Left hindlimb (tissue), 1 donor: ENCODE measurements at regions not wholly inside any gene's neighbourhood (a gene's known extent, or its start where the extent isn't known, plus 50 kb on each side); places are given as distances from the start of the nearest gene placed in this dataset.
"Not testable (repeated sequence)": the region's sequence is repeated elsewhere in the genome, so short reads cannot be mapped to it uniquely, and the experiment has no call there.

Source experiments
- DNase-seq: peaks from one replicate; pipeline ENCODE4 v3.0.0-alpha.2; 2018

DNA sequence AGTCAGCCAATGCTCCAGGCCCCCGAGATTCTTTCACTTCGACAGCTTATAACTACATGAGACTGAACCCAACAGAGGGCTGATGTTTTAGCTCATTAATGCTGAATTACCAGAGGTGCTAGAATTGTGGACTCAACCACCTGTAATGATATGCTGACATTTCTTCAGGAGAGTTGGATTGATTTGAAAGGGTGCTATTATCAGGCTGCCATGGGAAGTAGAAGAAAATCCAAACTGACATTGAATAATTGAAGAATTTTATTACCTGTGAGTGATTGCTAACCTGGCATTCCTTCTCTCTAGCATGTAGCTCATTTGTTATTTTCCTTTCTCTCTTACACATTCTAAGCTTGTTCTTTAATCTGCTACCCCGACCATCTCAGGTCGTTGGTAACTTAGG lies 488.8 kb downstream of the PID1 start:
- no peak for DNase-seq

DNA sequence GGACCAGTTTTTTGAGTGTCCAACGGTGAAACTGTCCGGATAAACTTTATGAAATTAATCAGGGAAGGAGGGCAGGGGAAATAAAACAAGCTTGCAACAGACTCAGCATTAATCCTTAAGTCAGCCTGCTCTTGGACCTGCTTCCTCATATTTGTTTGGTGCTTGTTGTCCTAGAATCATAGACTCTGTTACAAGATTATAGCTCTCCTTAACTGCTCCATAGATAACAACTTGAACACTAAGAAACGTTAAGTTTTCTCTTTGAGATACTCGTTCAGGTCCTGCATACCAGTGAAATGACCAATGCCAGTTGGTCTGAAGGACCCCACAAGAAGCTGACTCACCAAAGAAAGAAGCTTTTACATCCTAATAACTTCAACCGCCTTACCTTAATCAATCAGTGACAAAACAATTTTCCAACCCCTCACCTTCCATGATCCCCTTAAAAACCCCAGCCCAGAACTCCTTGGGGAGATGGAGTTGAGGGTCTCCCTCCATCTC lies 493.2 kb downstream of the PID1 start:
- no peak for DNase-seq

DNA sequence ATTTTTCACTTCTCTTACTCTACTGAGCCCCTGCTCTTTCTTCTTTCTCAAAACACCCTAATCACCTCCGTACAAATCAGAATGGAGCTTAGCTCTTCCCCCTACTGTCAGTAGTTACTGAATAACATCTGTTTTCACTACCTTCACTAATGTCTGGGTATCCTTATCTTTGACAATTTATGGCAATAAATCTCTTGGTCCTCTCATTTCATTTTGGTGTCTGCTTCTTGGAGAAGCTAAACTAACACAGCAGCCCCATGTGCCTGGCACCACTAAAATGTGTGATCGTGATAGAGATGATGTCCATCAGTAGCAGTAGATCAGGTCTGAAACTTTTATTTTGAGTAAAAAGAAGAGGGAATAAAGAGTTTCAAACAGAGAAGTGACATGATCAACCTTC lies 496.5 kb downstream of the PID1 start:
- no peak for DNase-seq

DNA sequence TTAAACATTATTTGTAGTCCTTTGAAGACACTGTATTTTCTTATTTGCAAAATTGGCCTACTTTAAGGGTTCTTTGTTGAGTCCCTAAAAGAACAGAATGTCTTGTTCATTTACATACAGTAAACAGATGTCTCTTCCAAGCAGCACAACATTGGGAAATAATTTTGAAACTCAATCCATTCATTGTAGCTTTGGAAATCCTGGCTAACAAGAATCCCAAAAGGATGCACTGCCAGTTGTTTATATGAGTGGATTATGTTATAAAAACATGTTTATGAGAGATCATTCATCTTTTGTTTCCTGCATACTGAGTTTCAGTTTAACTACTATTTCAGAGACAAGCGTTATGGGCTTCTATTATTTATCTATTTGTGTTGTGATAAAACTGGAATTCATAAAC lies 499.3 kb downstream of the PID1 start:
- no peak for DNase-seq

DNA sequence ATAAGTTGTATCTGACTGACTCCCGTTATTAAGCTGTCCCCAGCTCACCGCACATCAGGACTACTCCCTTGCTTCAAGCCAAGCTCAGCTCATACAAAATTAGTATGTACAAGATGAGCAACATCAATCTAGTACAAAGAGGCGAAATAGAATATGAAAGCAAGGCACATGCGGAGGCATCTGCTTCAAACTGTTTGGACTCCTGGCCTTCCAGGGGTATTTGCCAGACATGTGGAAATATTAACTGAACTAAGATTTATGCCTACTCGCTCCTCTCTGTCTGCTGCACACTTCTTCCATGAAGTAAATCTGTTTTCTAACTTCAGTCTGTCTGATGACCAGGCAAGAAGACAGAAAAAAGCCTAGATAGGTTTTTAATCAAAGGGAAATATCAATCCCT lies 499.8 kb downstream of the PID1 start:
- DNase-seq: no peak

DNA sequence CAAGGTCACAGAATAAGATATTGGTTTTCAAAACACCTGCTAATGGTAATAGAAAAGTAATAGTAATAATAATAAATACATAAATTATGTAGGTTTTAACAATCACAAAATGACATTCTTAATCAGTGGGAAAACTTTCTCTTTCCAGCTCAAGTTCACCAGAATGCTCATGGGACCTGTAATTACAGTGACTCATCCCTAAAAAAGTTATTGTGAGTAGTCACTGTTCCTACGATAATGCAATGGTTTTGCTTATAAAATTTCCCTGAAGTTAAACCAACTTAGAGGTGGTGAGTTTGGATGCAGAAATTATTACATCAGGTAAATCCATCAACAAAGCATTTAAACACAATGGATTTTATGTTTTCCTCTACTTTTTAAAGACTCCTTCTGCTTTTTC lies 502.3 kb downstream of the PID1 start:
- no peak for DNase-seq

DNA sequence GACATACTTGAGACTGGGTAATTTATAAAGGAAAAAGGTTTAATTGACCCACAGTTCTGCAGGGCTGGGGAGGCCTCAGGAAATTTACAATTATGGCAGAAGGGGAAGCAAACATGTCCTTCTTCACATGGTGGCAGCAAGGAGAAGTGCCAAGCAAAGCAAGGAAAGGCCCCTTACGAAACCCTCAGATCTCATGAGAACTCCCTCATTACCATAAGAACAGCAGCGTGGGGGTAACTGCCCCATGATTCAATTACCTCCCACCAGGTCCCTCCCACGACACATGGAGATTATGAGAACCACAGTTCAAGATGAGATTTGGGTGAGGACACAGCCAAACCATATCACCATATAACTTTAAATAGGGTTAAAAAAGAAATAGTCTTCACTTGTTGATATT lies 502.9 kb downstream of the PID1 start:
- not testable (repeated sequence) for DNase-seq

DNA sequence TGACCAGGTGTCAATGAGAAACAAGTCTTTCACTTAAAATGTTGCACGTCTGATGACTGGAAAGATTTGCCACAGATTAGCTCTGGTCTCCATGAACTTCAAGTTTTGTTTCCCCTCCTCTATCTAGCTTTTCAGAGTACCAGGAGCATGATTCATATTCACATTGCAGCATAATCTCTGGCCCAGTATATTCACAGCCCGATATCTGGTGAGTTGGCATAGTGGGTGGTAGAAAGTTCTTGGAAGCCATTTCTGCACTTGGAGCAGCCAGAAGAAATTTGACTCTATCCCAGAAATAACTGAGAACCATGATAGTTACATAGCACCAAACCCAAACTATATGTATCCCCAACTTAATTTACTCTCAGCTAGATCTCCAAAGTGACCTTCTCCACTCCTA lies 503.9 kb downstream of the PID1 start:
- DNase-seq: no peak

DNA sequence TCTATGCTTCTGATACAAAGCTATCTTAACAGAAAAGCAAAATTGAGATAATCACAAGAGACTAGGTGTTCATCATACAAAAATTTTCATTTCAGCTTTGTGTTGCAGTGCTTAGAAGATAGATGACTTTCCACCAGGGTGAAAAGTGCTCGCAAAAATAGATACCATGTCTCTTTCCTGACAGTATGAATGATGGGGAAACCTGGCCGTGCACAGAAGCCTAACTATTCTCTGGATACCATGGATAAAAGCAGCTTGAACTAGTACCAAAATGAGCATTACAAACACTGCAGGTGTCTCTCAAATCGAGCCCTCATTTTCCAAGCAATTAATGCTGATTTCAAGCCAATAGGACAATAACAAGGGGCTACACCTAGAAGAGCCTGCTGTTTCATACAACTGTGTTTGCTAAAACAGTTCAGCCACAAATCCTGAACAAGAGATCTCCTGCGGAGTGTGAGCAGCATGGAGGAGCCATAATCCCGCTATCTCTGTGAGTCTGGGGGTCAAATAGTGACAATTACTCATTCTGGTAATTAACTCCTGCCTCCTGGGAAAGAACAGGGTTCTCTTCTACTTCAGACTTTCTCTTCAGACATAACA lies 507.6 kb downstream of the PID1 start:
- DNase-seq: no peak

DNA sequence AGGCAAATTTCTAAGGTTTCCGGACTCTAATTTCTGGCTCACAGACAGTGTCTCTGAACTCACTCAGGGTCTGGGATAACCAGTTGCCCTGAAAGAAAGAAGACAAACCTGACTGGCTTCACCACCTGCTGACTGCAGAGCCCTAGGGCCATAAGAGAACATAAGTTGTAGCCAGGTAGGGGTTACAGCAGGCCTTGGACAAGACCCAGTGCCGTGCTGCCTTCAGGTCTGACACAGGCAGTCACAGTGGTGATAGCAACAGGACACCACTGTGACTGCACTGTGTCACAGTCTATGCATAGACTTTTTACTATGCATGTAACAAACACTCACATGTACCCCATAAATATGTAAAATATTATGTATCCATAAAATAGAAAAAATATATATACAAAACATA lies 508.5 kb downstream of the PID1 start:
- no peak for DNase-seq

DNA sequence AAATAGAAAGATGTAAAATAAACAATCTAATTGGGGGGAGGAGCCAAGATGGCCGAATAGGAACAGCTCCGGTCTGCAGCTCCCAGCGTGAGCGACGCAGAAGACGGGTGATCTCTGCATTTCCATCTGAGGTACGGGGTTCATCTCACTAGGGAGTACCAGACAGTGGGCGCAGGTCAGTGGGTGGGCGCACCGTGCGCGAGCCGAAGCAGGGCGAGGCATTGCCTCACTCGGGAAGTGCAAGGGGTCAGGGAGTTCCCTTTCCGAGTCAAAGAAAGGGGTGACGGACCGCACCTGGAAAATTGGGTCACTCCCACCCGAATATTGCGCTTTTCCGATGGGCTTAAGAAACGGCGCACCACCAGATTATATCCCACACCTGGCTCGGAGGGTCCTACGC lies 515.4 kb downstream of the PID1 start:
- DNase-seq: not testable (repeated sequence)

DNA sequence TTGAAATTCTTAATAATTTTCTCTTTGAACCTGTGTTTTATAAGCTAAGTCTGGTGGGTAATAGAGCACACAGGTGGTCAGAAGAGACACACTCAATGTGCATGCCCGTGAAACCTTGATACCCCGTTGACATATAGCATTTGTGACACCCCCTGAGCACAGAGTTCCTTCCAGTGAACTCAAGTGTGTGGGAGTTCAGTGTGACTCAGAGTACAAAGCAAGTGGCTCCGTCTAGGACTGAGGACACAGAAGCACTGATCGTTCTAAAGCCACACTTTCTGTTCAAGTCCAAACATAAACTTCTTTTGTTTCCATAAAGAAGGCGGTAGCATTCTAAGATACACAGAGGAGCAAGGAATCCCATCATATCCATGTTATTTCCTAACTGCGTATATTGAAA lies 523.6 kb downstream of the PID1 start:
- no peak for DNase-seq

DNA sequence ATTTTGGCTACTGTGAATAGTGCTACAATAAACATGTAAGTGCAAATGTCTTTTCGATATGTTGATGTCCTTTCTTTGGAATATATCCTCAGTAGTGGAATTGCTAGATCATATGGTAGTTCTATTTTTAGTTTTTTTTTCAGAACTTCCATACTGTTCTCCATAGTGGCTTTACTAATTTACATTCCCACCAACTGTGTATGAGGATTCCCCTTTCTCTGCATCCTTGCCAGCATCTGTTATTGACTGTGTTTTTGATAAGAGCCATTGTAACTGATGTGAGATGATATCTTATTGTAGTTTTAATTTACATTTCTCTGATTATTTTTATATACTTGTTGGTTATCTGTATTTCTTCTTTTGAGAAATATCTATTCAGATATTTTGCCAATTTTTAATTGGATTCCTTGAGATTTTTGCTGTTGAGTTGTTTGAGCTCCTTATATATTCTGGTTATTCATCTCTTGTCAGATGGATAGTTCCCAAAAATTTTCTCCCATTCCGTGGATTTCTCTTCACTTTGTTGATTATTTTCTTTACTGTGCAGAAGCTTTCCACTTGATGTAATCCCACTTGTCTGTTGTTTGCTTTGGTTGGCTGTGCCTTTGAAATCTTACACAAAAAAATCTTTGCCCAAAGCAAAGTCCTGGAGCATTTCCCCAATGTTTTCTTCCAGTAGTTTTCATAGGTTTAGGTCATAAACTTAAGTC lies 532.3 kb downstream of the PID1 start:
- DNase-seq: no peak

DNA sequence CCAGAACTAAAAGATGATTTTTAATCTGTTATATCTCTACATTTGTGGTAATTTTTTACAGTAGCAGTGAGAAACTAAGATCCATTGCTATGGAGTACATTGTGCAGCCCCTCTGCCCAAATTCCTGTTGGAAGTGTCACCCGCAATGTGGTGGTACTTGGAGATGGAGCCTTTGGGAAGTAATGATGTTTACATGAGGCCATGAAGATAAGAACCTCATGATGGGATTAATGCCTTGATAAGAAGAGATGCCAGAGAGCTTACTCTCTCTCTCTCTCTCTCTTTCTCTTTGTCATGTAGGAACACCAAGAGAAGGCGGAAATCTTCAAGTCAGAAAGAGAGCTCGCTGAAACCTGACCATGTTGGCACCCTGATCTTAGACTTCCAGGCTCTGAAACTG lies 535.4 kb downstream of the PID1 start:
- no peak for DNase-seq

DNA sequence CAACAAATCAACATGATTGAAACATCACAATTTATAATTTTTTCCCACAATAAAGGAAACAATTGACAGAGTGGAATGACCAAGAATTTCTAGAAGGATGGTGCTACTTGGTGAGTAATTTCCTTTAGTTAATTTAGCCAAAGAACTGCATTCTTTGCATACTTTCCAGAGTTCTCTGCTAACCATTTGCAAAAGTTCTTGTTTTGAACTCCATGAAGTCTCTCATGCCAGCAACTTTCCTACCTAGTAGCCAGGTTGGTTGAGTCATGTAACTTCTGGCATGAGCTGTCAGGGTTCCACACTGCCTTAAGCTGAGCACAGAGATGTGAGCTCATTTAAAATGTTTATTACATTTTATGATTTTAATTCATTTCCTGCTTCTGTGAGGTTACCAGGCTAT lies 539.6 kb downstream of the PID1 start:
- peak; percentile 54 for DNase-seq

DNA sequence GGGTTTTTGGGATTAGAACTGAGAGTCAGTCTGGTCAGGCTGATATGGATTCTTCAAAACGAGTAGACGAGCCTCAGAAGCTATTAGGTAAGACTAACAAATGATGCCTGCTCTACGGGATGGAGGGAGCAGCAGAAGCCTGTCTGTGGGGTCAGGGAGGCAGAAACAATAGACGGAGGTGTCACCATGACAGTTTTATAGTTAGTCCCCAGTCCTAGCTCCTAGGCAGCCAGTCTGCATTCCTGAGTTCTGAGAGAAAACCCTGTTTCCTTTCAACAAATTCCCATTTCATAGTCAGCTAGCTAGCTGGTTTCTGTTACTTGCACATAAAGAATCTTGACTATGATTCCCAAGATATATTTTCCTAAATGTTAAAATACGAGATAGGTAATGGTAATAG lies 542.1 kb downstream of the PID1 start:
- no peak for DNase-seq

DNA sequence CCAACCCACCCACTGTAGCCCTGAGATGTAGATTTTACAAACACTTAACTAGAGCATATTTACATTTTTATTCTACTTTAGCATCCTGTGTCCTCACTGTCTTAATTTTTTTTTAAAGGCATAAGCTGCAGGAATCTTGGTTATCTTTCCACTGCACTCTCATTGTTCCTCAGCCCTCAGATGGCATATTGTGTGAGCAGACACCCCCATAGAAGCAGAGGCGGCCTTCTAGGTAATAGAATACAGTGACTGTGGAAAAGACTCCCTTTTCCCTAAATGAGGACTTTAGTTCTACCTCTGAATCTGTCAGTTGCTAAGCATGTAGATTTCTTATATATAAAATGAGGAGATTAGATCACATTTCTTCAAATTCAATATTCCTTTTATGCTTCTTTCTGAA lies 543.5 kb upstream of the SPHKAP start:
- DNase-seq: no peak

DNA sequence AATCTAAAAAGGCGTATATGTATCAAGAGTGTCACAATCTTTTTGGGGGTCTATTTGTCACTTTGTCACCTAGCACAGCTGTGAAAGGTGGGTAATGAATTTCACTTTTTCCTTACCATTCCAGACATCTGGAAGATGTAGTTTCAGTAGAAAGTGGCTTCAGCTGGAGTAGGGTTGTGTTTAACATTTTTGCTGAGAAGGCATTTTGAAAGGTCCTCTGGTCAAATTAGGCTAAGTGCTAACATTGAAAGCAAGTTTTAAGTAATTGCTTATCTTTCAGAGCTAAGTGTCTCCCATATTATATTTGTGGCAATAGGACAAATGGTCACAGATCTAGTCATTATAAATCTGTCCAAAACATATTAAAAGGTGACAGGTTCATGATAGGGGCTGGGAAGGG lies 542.1 kb upstream of the SPHKAP start:
- DNase-seq: no peak

DNA sequence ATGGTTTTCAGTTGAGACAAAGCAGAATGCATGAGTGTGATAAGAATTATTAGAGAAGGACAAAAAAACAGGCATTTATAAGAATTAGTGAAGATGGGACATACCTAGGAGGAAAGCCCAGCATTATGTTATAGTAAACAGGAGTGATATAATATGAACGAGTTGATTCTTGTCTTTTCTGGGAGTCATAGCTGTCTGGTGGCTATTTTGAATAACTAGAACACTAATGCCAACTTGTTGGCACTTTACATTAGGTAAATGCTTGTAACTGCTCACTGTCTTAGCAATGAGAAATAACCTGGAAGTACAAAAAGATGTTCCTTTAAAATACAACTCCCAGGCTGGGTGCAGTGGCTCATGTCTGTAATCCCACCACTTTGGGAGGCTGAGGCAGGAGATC lies 540.8 kb upstream of the SPHKAP start:
- DNase-seq: no peak

DNA sequence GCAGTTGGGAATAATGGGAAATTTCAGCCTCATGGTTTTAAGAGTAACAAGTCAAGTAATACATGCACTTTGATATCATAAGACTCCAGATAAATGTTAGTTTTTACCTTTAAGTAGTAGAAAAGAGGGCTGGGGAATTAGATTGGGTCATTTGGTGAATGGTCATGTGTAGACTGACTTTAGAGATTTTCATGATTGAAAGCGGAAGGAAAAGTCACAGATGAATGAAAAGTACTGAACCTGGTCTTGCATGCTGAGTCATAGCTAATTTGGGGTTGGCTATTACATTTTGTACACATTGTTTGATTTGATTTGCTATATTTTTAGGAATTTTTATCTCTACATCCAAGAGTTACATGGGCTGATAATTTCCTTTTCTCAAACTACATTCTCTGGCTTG lies 539.4 kb upstream of the SPHKAP start:
- no peak for DNase-seq

DNA sequence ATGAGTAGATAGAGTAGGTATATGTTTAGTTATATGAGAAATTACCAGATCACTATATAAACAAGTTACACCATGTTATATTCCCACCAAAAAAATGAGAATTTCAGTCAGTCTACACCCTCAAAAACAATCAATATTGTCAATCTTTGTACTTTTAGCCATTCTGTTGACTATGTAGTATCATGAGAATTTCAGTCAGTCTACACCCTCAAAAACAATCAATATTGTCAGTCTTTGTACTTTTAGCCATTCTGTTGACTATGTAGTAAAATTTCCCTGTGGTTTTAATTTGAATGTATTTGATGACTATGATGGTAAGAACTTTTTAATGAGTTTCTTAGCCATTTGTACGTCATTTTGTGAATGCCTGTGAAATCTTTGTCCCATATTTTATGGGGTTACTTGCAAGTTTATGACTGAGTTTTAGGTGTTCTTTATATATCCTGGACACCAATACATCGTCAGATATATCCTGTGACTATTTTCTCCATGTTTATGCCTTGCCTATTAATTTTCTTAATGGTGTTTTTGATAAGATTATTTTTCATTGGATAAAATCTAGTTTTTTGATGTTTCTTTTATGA lies 528.4 kb upstream of the SPHKAP start:
- no peak for DNase-seq

DNA sequence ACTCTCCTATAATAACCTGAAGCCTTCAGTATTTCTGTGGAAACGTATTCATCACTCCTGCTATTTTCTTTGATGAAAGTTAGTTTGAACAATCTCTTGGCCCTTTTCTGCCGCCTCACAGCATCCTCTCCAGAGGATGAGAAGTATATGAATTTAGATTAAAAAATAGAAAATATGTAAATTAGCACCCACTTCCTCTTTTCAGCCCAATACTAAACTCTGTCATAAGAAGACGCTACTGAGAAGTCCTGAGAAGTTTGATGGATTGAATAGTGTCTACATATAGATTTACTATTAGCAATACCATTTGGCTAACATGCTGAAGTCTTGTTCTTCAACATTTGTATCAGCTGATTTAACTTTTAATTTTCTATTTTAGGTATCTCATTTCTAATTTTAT lies 526.4 kb upstream of the SPHKAP start:
- no peak for DNase-seq

DNA sequence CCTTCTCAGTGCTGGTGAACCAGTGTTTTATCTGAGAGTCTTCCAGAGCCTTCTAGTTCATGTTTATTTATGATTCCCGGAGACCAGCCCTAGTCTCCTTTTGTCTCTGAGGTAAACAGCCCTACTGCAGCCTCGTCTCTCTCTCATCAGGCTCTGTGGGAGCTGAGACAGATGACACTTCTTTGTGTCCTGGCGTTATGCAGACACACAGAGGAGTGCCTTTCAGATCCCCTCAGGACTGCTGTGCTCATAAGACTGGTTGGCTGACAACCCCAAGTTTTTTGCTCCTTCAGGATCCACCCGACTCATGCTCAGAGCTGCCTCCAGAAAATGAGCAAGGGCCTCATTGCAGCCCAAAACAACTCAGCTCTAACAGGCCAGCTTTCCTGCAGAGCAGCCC lies 523.8 kb upstream of the SPHKAP start:
- no peak for DNase-seq

DNA sequence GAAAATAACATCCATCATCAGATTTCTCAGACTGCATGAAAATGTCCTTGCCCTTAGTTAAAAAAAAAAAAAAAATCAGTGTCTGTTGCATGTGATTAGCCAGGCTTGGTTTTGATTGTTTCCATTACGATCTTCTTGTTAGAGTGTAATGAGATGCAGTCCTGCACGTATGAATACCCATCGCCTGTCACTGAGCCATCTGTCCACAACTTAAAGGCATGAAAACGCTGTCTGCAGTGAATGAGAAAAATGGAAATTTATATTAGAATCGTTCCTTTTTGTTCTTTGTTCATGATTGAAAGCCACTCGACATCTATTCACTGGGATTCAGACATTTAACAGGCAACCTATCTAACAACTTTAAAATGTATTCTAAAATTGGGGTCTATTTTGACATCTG lies 521.7 kb upstream of the SPHKAP start:
- DNase-seq: no peak

DNA sequence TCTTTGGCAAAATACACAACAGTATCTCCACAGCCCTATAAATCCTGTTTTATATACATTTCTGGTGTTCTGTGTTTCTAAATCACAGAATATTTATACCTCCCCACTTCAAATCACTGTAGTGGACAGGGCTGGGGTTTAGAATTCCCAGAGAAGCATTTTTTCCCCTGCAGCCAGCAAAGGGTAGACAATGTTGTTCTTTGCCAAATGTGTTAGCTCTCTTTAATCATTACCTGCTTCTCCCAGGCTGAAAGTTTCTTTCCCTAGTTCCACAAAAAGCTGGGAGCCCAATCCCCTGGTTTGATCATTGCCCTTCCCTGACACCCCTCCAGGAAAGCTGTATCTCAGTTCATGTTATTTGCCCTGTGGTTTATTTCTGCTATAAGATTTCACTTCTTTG lies 520.0 kb upstream of the SPHKAP start:
- DNase-seq: no peak
